Fibroblast of upper back skin (primary cell): ENCODE measurements at regions not wholly inside any gene's neighbourhood (a gene's known extent, or its start where the extent isn't known, plus 50 kb on each side); places are given as distances from the start of the nearest gene placed in this dataset.
"Not testable (repeated sequence)": the region's sequence is repeated elsewhere in the genome, so short reads cannot be mapped to it uniquely, and the experiment has no call there.

Experiments used
- DNase-seq: peaks from one replicate; pipeline ENCODE4 v3.0.0-alpha.2; 2013

GRCh38 chr6:81328700-81329099 is 423.8 kb downstream of the TENT5A start:
- DNase-seq: no peak

- peak; percentile 46 for DNase-seq
Measured at GRCh38 chr6:81326881-81327561, 425.5 kb downstream of the TENT5A start.

DNA sequence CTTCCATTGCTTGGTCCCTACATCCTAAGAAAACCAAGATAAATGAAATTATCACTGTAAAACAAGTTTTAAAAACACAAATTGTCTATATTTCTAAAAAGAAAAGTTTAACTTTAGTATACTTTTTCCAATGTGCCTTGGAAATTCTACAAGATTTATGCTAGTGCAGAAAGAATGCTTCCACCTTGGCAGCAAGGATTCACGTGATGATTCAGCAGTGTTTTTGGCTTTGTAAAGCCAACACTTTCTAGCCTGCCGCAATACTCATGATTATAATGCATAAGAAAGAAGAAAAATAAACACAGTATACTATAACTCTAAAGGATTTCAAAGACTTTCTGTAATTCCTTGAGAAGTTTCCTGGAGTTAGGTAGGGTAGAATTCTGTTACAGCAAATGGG is 442.7 kb downstream of the TENT5A start:
- DNase-seq: peak; percentile 35

DNA sequence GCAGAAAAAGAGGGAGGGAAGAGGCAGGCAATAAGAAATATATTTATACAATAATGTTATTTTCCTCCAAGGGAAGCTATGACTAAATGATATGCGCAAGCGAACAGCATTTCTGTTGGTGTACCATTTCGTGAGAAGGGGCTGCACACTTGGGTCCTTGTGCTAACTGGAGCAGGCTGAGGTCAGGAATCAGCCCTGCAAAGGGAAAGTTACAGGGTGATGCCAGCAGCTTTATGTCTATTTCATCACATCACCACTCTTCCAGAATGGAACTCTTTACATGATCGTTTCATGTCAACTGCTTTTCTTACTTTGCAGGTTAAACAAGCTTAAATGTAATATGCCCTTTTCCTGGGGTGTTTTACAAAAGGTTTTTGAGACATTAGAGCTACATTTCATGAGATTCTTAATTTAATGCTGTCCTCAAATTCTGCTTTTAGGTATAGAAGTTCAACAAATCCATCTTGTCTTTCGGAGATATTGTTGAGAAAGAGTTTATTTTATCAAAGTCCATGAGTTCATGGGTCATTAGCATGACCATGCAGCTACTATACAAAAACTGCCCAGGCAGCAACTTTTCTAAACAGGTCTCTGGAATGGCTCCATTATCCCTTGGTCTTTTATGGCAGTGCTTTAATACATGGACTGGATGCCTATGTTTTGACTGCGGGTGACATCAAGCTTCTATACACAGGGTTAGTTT is 443.8 kb downstream of the TENT5A start:
- no peak for DNase-seq

- no peak for DNase-seq
Measured at GRCh38 chr6:81307651-81308214, 444.7 kb downstream of the TENT5A start.

DNA sequence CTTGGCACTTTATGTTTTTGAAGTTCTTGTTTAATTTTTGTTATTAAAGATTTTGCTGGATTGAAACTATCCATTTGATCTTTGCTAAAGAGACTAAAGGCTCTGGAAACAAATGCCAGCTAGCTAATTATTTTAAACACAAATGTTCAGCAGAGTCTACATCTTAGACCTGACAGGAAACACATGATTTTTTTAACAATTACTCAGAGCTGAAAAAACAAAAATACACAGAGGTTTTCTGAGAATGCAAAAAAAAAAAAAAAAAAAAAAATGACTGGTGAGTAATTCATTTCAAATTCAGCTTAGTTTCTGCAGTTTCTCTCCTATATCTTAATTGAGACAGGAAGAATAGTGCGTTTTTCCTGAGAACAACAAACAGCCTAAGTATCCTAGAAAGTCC is 448.0 kb downstream of the TENT5A start:
- DNase-seq: peak; percentile 21

GRCh38 chr6:81300961-81301360 is 451.5 kb downstream of the TENT5A start:
- no peak for DNase-seq

DNA sequence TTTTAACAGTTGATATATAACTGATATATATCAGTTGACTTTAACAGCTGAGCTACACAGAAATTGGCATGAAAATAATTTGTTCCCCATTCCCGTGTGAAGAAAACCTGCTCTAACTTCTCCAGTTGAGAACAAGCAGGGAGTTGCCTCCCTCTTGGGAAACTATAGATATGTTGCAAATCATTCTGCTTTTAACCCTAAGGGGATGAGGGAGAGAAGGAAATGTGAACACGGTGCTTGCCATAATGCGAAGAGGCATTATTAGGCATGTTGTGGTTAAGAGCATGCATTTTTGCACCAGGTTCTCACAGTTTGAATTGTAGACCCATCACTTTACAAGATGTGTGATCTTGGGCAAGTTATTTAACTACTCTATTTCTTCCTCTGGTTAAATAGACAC is 453.7 kb downstream of the TENT5A start:
- no peak for DNase-seq

- DNase-seq: no peak
Measured at GRCh38 chr6:81295310-81295709, 457.2 kb downstream of the TENT5A start.

- DNase-seq: no peak
Measured at GRCh38 chr6:81293896-81294295, 458.6 kb downstream of the TENT5A start.

- DNase-seq: no peak
Measured at GRCh38 chr6:81289229-81289628, 463.3 kb downstream of the TENT5A start.

DNA sequence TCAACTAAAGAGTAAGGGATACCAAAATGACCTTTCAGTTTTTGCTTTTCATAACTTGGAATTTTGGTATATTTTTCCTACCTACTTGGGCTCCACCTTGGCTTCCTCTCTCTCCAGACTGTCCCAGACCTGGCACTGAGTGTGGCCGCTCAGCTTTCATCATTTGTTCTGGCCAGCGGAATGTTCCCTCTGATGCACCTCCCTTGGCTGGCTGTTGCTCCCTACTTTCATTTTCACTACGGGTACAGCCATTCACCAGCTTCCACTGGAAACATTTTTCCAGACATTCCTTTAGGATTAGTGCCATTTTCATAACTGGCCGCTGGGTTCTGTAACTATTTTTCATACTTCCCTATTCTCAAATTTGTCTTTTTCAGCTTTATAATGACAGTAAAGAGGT is 487.4 kb downstream of the TENT5A start:
- DNase-seq: peak; percentile 63

GRCh38 chr6:81263531-81264168 is 488.8 kb downstream of the TENT5A start:
- no peak for DNase-seq

- DNase-seq: no peak
Measured at GRCh38 chr6:81262656-81263055, 489.8 kb downstream of the TENT5A start.

DNA sequence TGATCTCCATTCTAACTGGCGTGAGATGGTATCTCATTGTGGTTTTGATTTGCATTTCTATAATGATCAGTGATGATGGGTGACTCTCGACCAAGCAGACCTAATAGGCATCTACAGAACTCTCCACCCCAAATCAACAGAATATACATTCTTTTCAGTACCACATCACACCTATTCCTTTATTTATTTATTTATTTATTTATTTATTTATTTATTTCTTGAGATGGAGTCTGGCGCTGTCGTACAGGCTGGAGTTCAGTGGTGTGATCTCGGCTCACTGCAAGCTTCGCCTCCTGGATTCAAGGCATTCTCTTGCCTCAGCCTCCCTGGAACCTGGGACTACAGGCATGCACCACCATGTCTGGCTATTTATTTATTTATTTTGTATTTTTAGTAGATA is 496.3 kb downstream of the TENT5A start:
- DNase-seq: not testable (repeated sequence)

GRCh38 chr6:81253821-81254220 is 498.7 kb downstream of the TENT5A start:
- DNase-seq: peak; percentile 41

- peak; percentile 61 for DNase-seq
Measured at GRCh38 chr6:81252231-81252630, 500.2 kb downstream of the TENT5A start.

- no peak for DNase-seq
Measured at GRCh38 chr6:81246200-81246599, 506.3 kb downstream of the TENT5A start.

DNA sequence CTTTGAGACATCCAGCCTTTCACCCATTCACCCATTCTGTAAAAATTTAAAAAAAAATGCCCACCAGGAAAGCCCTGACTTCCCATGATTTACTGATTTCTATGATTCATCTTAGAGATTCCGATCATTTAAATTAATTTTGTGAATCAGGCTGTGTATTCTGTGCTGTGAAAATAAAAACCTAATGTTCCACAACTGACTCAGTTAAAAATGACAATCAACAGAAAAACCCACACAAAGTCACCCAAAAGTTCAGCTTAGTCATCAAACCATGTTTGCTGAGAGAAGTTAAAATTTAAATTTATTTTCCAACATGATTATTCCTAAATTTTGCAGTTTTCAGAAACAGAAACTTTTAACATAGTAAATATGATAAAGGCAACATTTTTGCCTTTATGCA is 509.9 kb downstream of the TENT5A start:
- peak; percentile 61 for DNase-seq

DNA sequence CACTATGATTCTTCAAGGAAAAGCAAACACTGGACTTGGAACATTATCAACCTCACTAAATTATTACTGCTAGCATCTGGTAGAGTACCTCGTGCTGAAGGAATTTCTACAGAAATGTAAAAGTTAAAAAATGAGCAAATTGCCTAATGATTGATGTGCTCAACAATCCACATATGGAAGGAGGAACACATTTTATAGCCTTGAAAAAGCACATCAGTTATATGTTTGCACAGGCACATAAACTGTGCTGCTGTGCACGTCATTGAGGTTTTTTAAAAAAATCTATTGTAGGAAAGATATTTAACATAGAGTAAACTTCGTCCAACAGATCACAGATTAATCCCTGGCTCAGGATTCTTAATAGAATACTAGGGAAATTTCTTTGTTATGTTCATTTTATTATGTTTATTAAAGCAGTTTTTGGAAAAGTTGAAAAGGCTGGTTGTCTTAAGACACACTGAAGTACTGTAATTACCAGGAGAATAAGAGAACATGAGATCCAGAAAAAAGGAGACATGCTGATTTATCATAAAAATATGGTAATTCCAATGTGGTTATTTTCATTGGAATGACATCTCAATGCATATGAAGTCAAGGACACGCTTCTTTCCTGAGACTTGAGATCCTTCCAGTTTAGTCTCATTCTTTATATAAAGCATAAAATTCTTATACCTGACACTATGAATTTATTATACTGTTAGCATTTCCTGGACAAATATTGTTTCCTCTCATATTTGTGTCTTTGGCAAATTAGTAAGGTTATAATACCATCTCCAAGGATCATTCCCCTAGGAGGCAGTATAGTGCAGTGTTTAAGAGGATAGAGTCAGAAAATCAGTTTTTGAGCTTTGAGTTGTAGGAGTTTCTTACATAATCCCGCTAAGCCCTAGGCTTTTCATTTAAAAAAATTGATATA is 511.1 kb downstream of the TENT5A start:
- DNase-seq: peak; percentile 95

- DNase-seq: no peak
Measured at GRCh38 chr6:81238390-81238789, 514.1 kb downstream of the TENT5A start.

GRCh38 chr6:81237226-81237625 is 515.3 kb downstream of the TENT5A start:
- no peak for DNase-seq

DNA sequence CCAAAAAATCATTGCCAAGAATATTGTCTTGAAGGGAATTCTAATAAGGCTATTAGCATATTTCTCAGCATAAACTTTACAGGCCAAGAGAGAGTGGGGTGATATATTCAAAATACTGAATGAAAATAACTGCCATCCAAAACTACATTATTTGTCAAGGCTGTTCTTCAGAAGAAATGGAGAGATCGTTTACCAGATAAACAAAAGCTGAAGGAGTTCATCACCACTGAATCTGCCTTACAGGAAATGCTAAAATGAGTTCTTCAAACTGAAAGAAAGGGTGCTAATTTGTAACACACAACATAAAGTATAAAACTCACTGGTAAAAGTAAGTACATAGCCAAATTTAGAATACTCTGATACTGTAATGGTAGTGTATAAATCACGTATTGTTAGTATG is 517.0 kb downstream of the TENT5A start:
- DNase-seq: no peak
